Activated CD4-positive, alpha-beta T cell treated with anti-CD3 and anti-CD28 coated beads, Interleukin-2, Interleukin-6, amounts not matched to agents 100 ng/mL and 50 ng/mL, durations not matched to agents 16 hours and 8 hours (primary cell): ENCODE measurements at regions not wholly inside any gene's neighbourhood (a gene's known extent, or its start where the extent isn't known, plus 50 kb on each side); places are given as distances from the start of the nearest gene placed in this dataset.
A peak's percentile ranks its signal among the peaks of the same experiment; 100 is the strongest.
"Not testable (repeated sequence)": the region's sequence is repeated elsewhere in the genome, so short reads cannot be mapped to it uniquely, and the experiment has no call there.

Experiments used
- DNase-seq: peaks from one replicate; pipeline ENCODE4 v3.0.0-alpha.2; 2020

GRCh38 chr16:35102780-35103403, 1643.5 kb downstream of the TP53TG3F start:
- DNase-seq = peak; percentile 9

GRCh38 chr16:35111772-35112171, 1652.4 kb downstream of the TP53TG3F start:
- not testable (repeated sequence) for DNase-seq

- DNase-seq = no peak
These were observed 1672.0 kb downstream of the TP53TG3F start for GRCh38 chr16:35131429-35131828.

GRCh38 chr16:35134471-35134870, 1675.1 kb downstream of the TP53TG3F start:
- DNase-seq = no peak

- no peak for DNase-seq
These were observed 1681.0 kb downstream of the TP53TG3F start for GRCh38 chr16:35140293-35140986.

- DNase-seq = no peak
These were observed 1681.9 kb downstream of the TP53TG3F start for GRCh38 chr16:35141303-35141702.

GRCh38 chr16:35142147-35142808, 1682.9 kb downstream of the TP53TG3F start:
- DNase-seq = no peak

- DNase-seq = no peak
These were observed 1683.4 kb downstream of the TP53TG3F start for GRCh38 chr16:35142809-35143192.

GRCh38 chr16:35144212-35144932, 1685.0 kb downstream of the TP53TG3F start:
- DNase-seq = no peak

GRCh38 chr16:35146031-35146710, 1686.8 kb downstream of the TP53TG3F start:
- no peak for DNase-seq

- DNase-seq = no peak
These were observed 1687.5 kb downstream of the TP53TG3F start for GRCh38 chr16:35146723-35147458.

- DNase-seq = no peak
These were observed 1688.4 kb downstream of the TP53TG3F start for GRCh38 chr16:35147556-35148504.

- no peak for DNase-seq
These were observed 1689.3 kb downstream of the TP53TG3F start for GRCh38 chr16:35148748-35149147.

- no peak for DNase-seq
These were observed 1690.1 kb downstream of the TP53TG3F start for GRCh38 chr16:35149550-35149949.

- no peak for DNase-seq
These were observed 1691.4 kb downstream of the TP53TG3F start for GRCh38 chr16:35150805-35151312.

GRCh38 chr16:35152067-35152627, 1692.7 kb downstream of the TP53TG3F start:
- no peak for DNase-seq

GRCh38 chr16:35154627-35155026, 1695.2 kb downstream of the TP53TG3F start:
- no peak for DNase-seq

- not testable (repeated sequence) for DNase-seq
These were observed 1698.1 kb downstream of the TP53TG3F start for GRCh38 chr16:35157549-35157948.

GRCh38 chr16:35169324-35169723, 1709.9 kb downstream of the TP53TG3F start:
- not testable (repeated sequence) for DNase-seq

GRCh38 chr16:35170061-35170460, 1710.6 kb downstream of the TP53TG3F start:
- not testable (repeated sequence) for DNase-seq
